ENCODE measurements at regions not wholly inside any gene's neighbourhood (a gene's known extent, or its start where the extent isn't known, plus 50 kb on each side); places are given as distances from the start of the nearest gene placed in this dataset.

GRCh38 chr18:5068851-5069250 lies 128.2 kb downstream of the AKAIN1 start:
- TF ChIP-seq, protein P1, sequence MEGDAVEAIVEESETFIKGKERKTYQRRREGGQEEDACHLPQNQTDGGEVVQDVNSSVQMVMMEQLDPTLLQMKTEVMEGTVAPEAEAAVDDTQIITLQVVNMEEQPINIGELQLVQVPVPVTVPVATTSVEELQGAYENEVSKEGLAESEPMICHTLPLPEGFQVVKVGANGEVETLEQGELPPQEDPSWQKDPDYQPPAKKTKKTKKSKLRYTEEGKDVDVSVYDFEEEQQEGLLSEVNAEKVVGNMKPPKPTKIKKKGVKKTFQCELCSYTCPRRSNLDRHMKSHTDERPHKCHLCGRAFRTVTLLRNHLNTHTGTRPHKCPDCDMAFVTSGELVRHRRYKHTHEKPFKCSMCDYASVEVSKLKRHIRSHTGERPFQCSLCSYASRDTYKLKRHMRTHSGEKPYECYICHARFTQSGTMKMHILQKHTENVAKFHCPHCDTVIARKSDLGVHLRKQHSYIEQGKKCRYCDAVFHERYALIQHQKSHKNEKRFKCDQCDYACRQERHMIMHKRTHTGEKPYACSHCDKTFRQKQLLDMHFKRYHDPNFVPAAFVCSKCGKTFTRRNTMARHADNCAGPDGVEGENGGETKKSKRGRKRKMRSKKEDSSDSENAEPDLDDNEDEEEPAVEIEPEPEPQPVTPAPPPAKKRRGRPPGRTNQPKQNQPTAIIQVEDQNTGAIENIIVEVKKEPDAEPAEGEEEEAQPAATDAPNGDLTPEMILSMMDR (IDR thresholded peaks at IDR 0.05): no peak
- TF ChIP-seq POLR2A (IDR thresholded peaks at IDR 0.05) (no peak), EP300 (IDR thresholded peaks at IDR 0.05) (no peak)
